ENCODE measurements at regions not wholly inside any gene's neighbourhood (a gene's known extent, or its start where the extent isn't known, plus 50 kb on each side); places are given as distances from the start of the nearest gene placed in this dataset.

- TF ChIP-seq CTCF (IDR thresholded peaks at IDR 0.05) (no peak), POLR2A (IDR thresholded peaks at IDR 0.05) (no peak), POLR2AphosphoS5 (IDR thresholded peaks at IDR 0.05) (no peak)
These were observed 837.6 kb downstream of the VRK1 start for GRCh38 chr14:97634751-97635150.

All from breast epithelium (tissue), 3 donors.